GM10266 (cell line): ENCODE measurements at regions not wholly inside any gene's neighbourhood (a gene's known extent, or its start where the extent isn't known, plus 50 kb on each side); places are given as distances from the start of the nearest gene placed in this dataset.

Experiments
- DNase-seq: peaks from one replicate; pipeline ENCODE4 v3.0.0; 2012; ENCODE audit errors: extremely low spot score
- TF ChIP-seq, protein P1 (sequence below): IDR thresholded peaks from 2 replicates; pipeline ENCODE4 v1.5.1; 2012; ENCODE audit warnings: mild to moderate bottlenecking, low read depth; ENCODE audit not compliant: control insufficient read depth, insufficient read depth; ENCODE audit errors: missing control alignments

DNA sequence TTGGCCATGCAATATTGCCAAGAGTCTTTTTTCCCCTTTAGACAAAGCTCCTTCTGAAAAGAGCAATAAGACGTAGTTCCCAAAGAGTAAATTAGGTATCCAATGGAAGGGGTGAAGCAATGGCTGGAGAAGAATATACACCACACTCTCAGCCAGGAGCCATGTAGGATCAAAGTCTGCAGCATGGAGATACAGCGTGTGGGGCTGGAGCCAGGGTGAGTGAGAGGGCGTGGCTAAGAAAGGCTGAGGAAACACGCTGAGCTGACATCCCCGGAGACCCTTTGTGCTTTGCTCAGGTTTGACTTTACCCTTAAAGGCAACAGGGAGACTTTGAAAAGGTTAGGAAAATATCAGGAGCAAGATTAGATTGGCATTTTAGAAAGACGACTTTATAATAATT, 87.1 kb upstream of the ELL2 start:
- DNase-seq = no peak

DNA sequence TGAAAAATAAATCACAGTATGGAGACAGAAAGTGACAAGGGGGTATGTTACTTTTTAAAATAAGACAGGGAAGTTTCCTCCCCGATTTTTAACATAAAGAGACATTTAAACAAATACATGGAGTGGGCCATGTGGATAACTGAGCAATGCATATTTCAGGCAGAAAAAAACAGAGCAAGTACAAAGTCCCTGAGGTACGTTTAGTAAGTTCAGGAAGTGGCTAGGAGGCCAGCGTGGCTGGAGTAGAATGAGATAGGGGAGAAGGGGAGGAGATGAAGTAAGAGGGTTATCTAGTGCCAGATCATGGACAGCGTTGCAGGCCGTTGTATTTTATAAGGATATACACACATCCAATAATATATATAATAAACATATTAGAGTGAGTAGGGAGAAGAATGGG, 84.2 kb upstream of the ELL2 start:
- TF ChIP-seq, protein P1, sequence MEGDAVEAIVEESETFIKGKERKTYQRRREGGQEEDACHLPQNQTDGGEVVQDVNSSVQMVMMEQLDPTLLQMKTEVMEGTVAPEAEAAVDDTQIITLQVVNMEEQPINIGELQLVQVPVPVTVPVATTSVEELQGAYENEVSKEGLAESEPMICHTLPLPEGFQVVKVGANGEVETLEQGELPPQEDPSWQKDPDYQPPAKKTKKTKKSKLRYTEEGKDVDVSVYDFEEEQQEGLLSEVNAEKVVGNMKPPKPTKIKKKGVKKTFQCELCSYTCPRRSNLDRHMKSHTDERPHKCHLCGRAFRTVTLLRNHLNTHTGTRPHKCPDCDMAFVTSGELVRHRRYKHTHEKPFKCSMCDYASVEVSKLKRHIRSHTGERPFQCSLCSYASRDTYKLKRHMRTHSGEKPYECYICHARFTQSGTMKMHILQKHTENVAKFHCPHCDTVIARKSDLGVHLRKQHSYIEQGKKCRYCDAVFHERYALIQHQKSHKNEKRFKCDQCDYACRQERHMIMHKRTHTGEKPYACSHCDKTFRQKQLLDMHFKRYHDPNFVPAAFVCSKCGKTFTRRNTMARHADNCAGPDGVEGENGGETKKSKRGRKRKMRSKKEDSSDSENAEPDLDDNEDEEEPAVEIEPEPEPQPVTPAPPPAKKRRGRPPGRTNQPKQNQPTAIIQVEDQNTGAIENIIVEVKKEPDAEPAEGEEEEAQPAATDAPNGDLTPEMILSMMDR = no peak
- no peak for DNase-seq

More for the DNA sequence above, 87.1 kb upstream of the ELL2 start:
- TF ChIP-seq, protein P1 = no peak

- TF ChIP-seq, protein P1 = no peak
- no peak for DNase-seq
These were observed 81.8 kb upstream of the ELL2 start for GRCh38 chr5:96043446-96043845.

- TF ChIP-seq, protein P1 = no peak
- DNase-seq = no peak
These were observed 75.5 kb upstream of the ELL2 start for GRCh38 chr5:96037128-96037527.

DNA sequence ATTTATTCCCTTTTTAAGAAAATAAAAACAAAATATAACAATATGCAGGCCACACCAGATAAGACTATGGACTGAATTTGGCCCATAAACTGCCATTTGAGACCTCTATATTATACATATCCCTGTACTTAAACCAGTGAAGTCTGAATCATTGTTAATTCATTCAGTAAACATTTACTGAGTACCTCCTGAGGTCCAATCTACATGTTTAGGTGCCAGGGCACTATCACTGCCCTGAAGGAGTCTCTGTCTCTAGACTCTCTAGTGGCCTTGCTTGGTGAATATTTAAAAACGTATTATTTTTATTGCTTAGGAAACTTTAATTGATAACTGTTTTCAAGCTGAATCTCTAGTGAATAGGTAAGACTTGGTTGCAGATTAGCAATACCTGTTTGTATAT, 74.7 kb upstream of the ELL2 start:
- TF ChIP-seq, protein P1 = no peak
- no peak for DNase-seq

DNA sequence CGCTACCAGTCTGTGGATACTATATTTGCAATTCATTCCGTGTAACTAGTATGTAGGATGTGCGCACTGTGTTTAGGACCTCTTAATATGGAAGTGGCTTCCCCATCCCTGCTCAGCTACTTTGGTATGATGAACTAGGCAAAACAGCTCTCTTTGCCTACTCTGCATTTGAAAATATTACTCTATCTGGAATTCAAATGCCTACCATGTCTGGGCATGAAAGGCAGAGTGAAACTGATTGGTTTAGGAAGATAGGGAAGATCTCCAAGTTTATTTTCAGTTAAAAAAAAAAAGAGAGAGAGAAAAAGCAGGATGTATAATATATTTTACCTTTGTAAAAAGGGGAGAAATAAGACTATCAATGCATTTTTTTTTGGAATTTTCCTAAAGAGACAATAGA, 74.1 kb upstream of the ELL2 start:
- DNase-seq = no peak
- TF ChIP-seq, protein P1 = no peak

DNA sequence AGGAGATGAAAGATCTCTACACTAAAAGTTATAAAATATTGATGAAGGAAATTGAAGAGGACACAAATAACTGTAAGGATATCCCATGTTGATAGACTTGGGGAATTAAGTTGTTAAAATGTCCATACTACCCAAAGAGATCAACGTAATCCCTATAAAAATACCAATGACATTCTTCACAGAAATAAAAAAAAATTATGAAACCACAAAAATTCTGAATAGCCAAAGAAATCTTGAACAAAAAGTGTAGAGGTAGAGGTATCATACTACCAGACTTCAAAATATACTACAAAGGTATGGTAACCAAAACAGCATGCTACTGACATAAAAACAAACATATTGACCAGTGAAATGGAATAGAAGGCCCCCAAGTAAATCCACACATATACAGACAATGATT, 71.5 kb upstream of the ELL2 start:
- DNase-seq = no peak
- TF ChIP-seq, protein P1 = no peak
